ENCODE measurements at regions not wholly inside any gene's neighbourhood (a gene's known extent, or its start where the extent isn't known, plus 50 kb on each side); places are given as distances from the start of the nearest gene placed in this dataset.

DNA sequence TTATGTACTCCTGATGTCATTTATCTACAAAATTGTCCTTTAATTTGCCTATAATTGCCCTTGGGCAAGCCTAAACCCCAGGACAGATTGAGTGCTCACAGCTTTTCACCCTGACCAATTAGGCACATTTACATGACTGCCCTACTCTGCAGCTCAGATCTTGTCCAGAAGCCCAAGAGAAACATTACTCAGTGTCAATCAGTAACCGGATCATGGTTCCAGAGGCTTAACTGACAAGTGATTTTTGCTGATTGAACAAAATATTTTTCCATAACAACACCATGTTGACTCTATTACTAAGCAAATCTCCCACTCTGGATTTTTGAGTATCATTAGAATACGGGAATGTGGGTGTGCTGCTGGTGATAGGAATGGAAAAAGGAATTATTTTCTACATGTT lies 465.4 kb upstream of the TNP1 start:
- CTCF ChIA-PET = no interaction called here
- DNase-seq (ENCODE audit: low read depth) = no peak
- Histone ChIP-seq H3K36me3 (ENCODE audit: control insufficient read depth, insufficient read depth, low read length) (no peaks in the 10 kb centered on the region), H3K27me3 (ENCODE audit: control insufficient read depth, insufficient read depth, low read length) (no peaks in the 10 kb centered on the region), H3K4me3 (ENCODE audit: low read depth, low read length) (no peak overlapping the region)
- TF ChIP-seq, protein P1, sequence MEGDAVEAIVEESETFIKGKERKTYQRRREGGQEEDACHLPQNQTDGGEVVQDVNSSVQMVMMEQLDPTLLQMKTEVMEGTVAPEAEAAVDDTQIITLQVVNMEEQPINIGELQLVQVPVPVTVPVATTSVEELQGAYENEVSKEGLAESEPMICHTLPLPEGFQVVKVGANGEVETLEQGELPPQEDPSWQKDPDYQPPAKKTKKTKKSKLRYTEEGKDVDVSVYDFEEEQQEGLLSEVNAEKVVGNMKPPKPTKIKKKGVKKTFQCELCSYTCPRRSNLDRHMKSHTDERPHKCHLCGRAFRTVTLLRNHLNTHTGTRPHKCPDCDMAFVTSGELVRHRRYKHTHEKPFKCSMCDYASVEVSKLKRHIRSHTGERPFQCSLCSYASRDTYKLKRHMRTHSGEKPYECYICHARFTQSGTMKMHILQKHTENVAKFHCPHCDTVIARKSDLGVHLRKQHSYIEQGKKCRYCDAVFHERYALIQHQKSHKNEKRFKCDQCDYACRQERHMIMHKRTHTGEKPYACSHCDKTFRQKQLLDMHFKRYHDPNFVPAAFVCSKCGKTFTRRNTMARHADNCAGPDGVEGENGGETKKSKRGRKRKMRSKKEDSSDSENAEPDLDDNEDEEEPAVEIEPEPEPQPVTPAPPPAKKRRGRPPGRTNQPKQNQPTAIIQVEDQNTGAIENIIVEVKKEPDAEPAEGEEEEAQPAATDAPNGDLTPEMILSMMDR (IDR thresholded peaks at IDR 0.05; ENCODE audit: insufficient read depth, low read depth, low read length) = no peak
- POLR2A ChIA-PET = no interaction called here

DNA sequence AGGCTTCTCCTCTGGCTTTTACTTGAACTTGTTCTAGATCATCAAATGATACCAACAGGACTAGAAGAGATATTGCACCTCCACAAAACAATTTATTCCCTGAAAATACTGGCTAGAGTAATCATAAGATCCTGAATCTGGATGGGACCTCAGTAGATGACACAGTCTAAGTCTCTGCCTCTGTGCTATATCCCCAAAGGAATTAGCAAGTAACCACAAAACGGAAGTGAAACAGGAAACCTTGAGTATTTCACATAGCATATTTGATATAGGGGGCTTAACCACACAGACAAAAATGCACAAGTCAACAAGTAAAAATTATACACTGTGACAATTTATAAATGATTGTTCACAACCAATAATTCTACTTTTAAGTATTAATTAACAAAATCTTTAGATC lies 456.9 kb upstream of the TNP1 start:
- TF ChIP-seq, protein P1 (IDR thresholded peaks at IDR 0.05; ENCODE audit: insufficient read depth, low read depth, low read length) = no peak
- CTCF ChIA-PET = no interaction called here
- Histone ChIP-seq H3K27me3 (ENCODE audit: control insufficient read depth, insufficient read depth, low read length) (no peaks in the 10 kb centered on the region), H3K4me3 (ENCODE audit: low read depth, low read length) (no peak overlapping the region), H3K36me3 (ENCODE audit: control insufficient read depth, insufficient read depth, low read length) (no peaks in the 10 kb centered on the region)
- POLR2A ChIA-PET = no interaction called here
- no peak for DNase-seq (ENCODE audit: low read depth)

DNA sequence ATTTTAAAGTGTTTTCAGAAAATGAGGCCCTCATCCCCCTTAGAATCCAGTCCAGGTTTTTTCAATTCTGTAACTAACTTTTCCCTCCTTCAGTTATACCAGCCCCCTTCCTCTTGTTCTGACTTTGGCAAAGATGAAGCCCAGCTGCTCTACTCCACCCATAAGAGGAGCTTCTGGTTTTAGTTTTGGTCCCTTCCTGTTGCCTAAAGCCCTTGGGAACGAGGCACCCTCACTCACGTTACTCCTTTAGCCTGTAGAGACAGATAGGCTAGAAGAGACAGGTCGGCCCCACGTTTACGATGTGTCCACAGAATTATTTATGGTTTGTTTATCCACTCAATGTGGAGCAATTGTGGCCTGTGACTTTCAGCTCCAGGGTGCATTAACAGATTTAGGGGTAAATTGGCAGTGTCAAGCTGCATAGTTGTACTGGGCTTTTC lies 454.2 kb upstream of the TNP1 start:
- Histone ChIP-seq H3K36me3 (ENCODE audit: control insufficient read depth, insufficient read depth, low read length) (no peaks in the 10 kb centered on the region), H3K4me3 (ENCODE audit: low read depth, low read length) (no peak overlapping the region), H3K27me3 (ENCODE audit: control insufficient read depth, insufficient read depth, low read length) (no peaks in the 10 kb centered on the region)
- peak; percentile 68 for DNase-seq (ENCODE audit: low read depth)
- CTCF ChIA-PET = interaction anchor here (1.0 to 1.6 kb wide), 4 partner anchors 9 to 148 kb away, joined by 3 to 5 read pairs (median 4); no protein-coding TSS in a partner anchor
- POLR2A ChIA-PET = interaction anchor here (0.5 to 0.6 kb wide), 2 partner anchors 84 to 730 kb away, joined by 4 to 6 read pairs; no protein-coding TSS in a partner anchor
- TF ChIP-seq, protein P1 (IDR thresholded peaks at IDR 0.05; ENCODE audit: insufficient read depth, low read depth, low read length) = no peak

DNA sequence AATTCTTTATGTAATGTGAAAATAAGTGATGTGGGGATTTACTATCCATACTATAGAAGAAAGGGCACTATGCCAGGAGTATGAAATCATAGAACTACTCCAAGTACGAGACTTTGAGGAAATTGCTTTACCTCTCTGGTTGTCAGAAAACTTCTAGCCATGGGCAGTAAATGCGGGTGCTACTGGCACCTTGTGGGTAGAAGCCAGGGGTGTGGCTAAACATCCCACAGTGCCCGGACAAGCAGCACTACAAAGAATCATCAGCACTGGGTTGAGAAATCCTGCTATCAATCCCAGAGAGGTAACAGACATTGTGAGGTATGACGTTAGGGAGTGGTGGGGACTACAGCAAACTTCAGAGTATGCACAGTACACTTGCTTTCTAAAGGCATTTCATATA lies 453.5 kb upstream of the TNP1 start:
- Histone ChIP-seq H3K27me3 (ENCODE audit: control insufficient read depth, insufficient read depth, low read length) (no peaks in the 10 kb centered on the region), H3K36me3 (ENCODE audit: control insufficient read depth, insufficient read depth, low read length) (no peaks in the 10 kb centered on the region), H3K4me3 (ENCODE audit: low read depth, low read length) (no peak overlapping the region)
- TF ChIP-seq, protein P1 (IDR thresholded peaks at IDR 0.05; ENCODE audit: insufficient read depth, low read depth, low read length) = no peak
- POLR2A ChIA-PET = interaction anchor here (0.6 kb wide), 1 partner anchor 83 kb away, joined by 6 read pairs; no protein-coding TSS in a partner anchor
- CTCF ChIA-PET = interaction anchor here (1.0 to 1.6 kb wide), 3 partner anchors 8 to 147 kb away, joined by 3 to 5 read pairs (median 4); no protein-coding TSS in a partner anchor
- no peak for DNase-seq (ENCODE audit: low read depth)

DNA sequence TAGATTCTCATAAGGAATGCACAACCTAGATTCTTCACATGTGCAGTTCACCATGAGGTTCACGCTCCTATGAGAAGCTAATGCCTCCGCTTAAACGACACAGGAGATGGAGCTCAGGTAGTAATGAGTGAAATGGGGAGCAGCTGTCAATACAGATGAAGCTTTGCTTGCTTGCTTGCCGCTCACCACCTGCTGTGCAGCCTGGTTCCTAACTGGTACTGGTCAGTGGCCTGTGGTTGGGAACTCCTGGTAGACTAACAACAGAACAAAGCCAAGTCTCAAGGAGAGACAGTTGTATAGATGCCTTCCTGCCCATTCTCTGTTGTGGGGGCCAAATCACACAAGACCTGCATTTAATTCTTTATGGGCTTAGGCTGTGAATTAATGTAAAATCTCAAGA lies 449.2 kb upstream of the TNP1 start:
- DNase-seq (ENCODE audit: low read depth) = no peak
- ChIA-PET CTCF (interaction anchor here (0.7 kb wide), 1 partner anchor 48 kb away, joined by 3 read pairs; no protein-coding TSS in a partner anchor), POLR2A (no interaction called here)
- H3K4me3 ChIP-seq (ENCODE audit: low read depth, low read length) = no peak overlapping the region
- H3K27me3 ChIP-seq (ENCODE audit: control insufficient read depth, insufficient read depth, low read length) = no peaks in the 10 kb centered on the region
- no peaks in the 10 kb centered on the region for H3K36me3 ChIP-seq (ENCODE audit: control insufficient read depth, insufficient read depth, low read length)
- TF ChIP-seq, protein P1 (IDR thresholded peaks at IDR 0.05; ENCODE audit: insufficient read depth, low read depth, low read length) = no peak

All from BJ (cell line).